Esophagus squamous epithelium (tissue), 5 donors: ENCODE measurements at regions not wholly inside any gene's neighbourhood (a gene's known extent, or its start where the extent isn't known, plus 50 kb on each side); places are given as distances from the start of the nearest gene placed in this dataset.

Source experiments
- DNase-seq: peaks from one replicate; lab custom pipeline; 2025; lab: John Stamatoyannopoulos, UW
- H3K27ac ChIP-seq, 4 donors: fragments of 200-600 bp; sonication (generic); one replicate each; pipeline ENCODE4 v1.5.1; 2016 to 2019; ENCODE audit warnings: mild to moderate bottlenecking in 1 of 4
- H3K27me3 ChIP-seq, 4 donors: fragments of 200-600 bp; sonication (generic); 1 replicate in 3 of 4; 2 replicates in 1 of 4; pipeline versions ENCODE4 v1.5.1 to v1.6.0; 2017 to 2021; ENCODE audit warnings: antibody characterized with exemption in 1 of 4
- H3K36me3 ChIP-seq, 3 donors: fragments of 200-600 bp; sonication (generic); one replicate each; pipeline ENCODE4 v1.5.1; 2016 to 2019
- H3K4me1 ChIP-seq, 3 donors: fragments of 200-600 bp; sonication (generic); one replicate each; pipeline ENCODE4 v1.5.1; 2017 to 2019
- H3K4me3 ChIP-seq, 4 donors: fragments of 200-600 bp; sonication (generic); 1 replicate in 3 of 4; 2 replicates in 1 of 4; pipeline ENCODE4 v1.5.1; 2016 to 2019; ENCODE audit warnings: mild to moderate bottlenecking in 2 of 4, moderate library complexity in 1 of 4
- H3K9me3 ChIP-seq, 3 donors: fragments of 200-600 bp; sonication (generic); one replicate each; pipeline ENCODE4 v1.5.1; 2016 to 2019
- POLR2A ChIP-seq, 4 donors: fragments of 450-650 bp; IDR thresholded peaks; one replicate each; pipeline ENCODE4 v1.6.1; 2017; ENCODE audit warnings: antibody characterized with exemption in 4 of 4, mild to moderate bottlenecking in 4 of 4, moderate library complexity in 3 of 4
- WGBS, 2 donors: methylation state at CpG; one replicate each; pipeline ENCODE4 v1.1.5; 2018; 5-methylcytosine and 5-hydroxymethylcytosine counted together
- intact Hi-C: fragments of 100-400 bp; cut with DNase I; formaldehyde crosslinking; loops from one replicate; pipeline ENCODE4 v1.15.0; 2022
- TF ChIP-seq, protein P1 (sequence below), 6 experiments: fragments of 450-650 bp in 4 of 6; fragments of 200-600 bp in 2 of 6; sonication (generic) in 2 of 6; IDR thresholded peaks; one replicate each; pipeline ENCODE4 v1.5.1; 2016 to 2019; ENCODE audit warnings: antibody characterized with exemption in 6 of 6, mild to moderate bottlenecking in 4 of 6, moderate library complexity in 4 of 6
- donor health status: DM: yes; HTN: yes; CAD: no.

DNA sequence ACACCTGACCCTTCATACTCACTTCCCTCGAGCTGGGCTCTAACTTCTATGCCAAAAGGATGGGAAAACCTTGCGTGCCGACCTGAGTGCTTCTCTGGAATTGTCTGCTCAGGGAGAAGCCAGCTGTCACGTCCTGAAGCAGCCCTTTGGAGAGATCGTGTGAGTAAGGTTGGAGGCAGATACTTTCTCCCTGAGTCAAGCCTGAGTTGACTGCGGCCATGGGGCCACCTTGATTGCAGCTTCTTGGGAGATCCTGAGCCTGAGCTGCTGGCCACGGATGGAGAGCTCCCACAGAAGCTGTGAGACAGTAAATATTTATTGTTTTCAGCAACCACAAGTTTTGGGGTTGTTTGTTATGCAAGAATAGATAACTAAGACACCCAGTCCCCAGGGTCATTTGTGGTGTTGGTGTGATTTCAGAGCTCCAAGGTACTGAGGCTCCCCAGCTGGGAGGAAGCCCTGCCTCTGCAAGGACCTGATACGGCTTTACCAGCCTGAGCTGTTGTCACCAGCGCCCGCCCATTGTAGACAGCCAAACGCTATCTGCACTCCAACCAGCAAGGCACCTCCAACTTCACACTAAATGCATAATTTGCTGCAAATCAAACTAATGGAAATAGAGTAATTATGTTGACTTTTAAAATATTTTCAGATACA is 531.6 kb downstream of the PTPRU start:
- TF ChIP-seq, protein P1, sequence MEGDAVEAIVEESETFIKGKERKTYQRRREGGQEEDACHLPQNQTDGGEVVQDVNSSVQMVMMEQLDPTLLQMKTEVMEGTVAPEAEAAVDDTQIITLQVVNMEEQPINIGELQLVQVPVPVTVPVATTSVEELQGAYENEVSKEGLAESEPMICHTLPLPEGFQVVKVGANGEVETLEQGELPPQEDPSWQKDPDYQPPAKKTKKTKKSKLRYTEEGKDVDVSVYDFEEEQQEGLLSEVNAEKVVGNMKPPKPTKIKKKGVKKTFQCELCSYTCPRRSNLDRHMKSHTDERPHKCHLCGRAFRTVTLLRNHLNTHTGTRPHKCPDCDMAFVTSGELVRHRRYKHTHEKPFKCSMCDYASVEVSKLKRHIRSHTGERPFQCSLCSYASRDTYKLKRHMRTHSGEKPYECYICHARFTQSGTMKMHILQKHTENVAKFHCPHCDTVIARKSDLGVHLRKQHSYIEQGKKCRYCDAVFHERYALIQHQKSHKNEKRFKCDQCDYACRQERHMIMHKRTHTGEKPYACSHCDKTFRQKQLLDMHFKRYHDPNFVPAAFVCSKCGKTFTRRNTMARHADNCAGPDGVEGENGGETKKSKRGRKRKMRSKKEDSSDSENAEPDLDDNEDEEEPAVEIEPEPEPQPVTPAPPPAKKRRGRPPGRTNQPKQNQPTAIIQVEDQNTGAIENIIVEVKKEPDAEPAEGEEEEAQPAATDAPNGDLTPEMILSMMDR (IDR thresholded peaks at IDR 0.05): no peak
- no peak for TF ChIP-seq POLR2A (IDR thresholded peaks at IDR 0.05)
- Histone ChIP-seq H3K27me3 (peaks cover 0 to 33% (median 0%) of the 10 kb centered on the region in 4 donors), H3K9me3 (no peaks in the 10 kb centered on the region), H3K4me1 (no peaks in the 10 kb centered on the region), H3K27ac (no peak overlapping the region), H3K36me3 (no peaks in the 10 kb centered on the region), H3K4me3 (no peak overlapping the region)
- 43 to 66% methylated on average over 5 to 11 of the region's 11 CpGs for WGBS, 2 donors
- DNase-seq: no peak
- intact Hi-C loops: no loop called here

GRCh38 chr1:29767088-29767685 is 530.9 kb downstream of the PTPRU start:
- Histone ChIP-seq H3K36me3 (no peaks in the 10 kb centered on the region), H3K4me1 (no peaks in the 10 kb centered on the region), H3K9me3 (no peaks in the 10 kb centered on the region), H3K27ac (no peak overlapping the region), H3K4me3 (no peak overlapping the region), H3K27me3 (peaks cover 0 to 39% (median 0%) of the 10 kb centered on the region in 4 donors)
- intact Hi-C loops: no loop called here
- no peak for DNase-seq
- no peak for TF ChIP-seq POLR2A (IDR thresholded peaks at IDR 0.05)
- TF ChIP-seq, protein P1 (IDR thresholded peaks at IDR 0.05): no peak
- 52 to 86% methylated on average over 4 to 23 of the region's 27 CpGs for WGBS, 2 donors

GRCh38 chr1:29762635-29763034 is 526.3 kb downstream of the PTPRU start:
- no peak for DNase-seq
- intact Hi-C loops: no loop called here

GRCh38 chr1:29761159-29761928 is 525.0 kb downstream of the PTPRU start:
- no peaks in the 10 kb centered on the region for H3K4me1 ChIP-seq
- no peak for DNase-seq
- peaks cover 0 to 24% (median 0%) of the 10 kb centered on the region in 4 donors for H3K27me3 ChIP-seq
- intact Hi-C loops: no loop called here
- H3K4me3 ChIP-seq: no peak overlapping the region
- H3K36me3 ChIP-seq: no peaks in the 10 kb centered on the region
- TF ChIP-seq, protein P1 (IDR thresholded peaks at IDR 0.05): no peak
- no peak for TF ChIP-seq POLR2A (IDR thresholded peaks at IDR 0.05)
- H3K27ac ChIP-seq: no peak overlapping the region
- WGBS, 2 donors: 43 to 69% methylated on average over 3 of the region's 4 CpGs
- H3K9me3 ChIP-seq: no peaks in the 10 kb centered on the region

More at GRCh38 chr1:29762635-29763034, 526.3 kb downstream of the PTPRU start:
- H3K4me1 ChIP-seq: no peaks in the 10 kb centered on the region
- H3K27me3 ChIP-seq: peaks cover 0 to 27% (median 0%) of the 10 kb centered on the region in 4 donors
- no peaks in the 10 kb centered on the region for H3K36me3 ChIP-seq
- TF ChIP-seq, protein P1 (IDR thresholded peaks at IDR 0.05): no peak
- TF ChIP-seq POLR2A (IDR thresholded peaks at IDR 0.05): no peak
- no peak overlapping the region for H3K27ac ChIP-seq
- no peaks in the 10 kb centered on the region for H3K9me3 ChIP-seq
- 84 to 88% methylated on average over 3 of the region's 3 CpGs for WGBS, 2 donors
- H3K4me3 ChIP-seq: no peak overlapping the region
